Esophagus squamous epithelium (tissue), 5 donors: ENCODE measurements at regions not wholly inside any gene's neighbourhood (a gene's known extent, or its start where the extent isn't known, plus 50 kb on each side); places are given as distances from the start of the nearest gene placed in this dataset.
"Not testable (repeated sequence)": the region's sequence is repeated elsewhere in the genome, so short reads cannot be mapped to it uniquely, and the experiment has no call there.

ENCODE experiments used
- DNase-seq: peaks from one replicate; lab custom pipeline; 2025; lab: John Stamatoyannopoulos, UW
- H3K27ac ChIP-seq, 4 donors: fragments of 200-600 bp; sonication (generic); one replicate each; pipeline ENCODE4 v1.5.1; 2016 to 2019; ENCODE audit warnings: mild to moderate bottlenecking in 1 of 4
- H3K27me3 ChIP-seq, 4 donors: fragments of 200-600 bp; sonication (generic); 1 replicate in 3 of 4; 2 replicates in 1 of 4; pipeline versions ENCODE4 v1.5.1 to v1.6.0; 2017 to 2021; ENCODE audit warnings: antibody characterized with exemption in 1 of 4
- H3K36me3 ChIP-seq, 3 donors: fragments of 200-600 bp; sonication (generic); one replicate each; pipeline ENCODE4 v1.5.1; 2016 to 2019
- H3K4me1 ChIP-seq, 3 donors: fragments of 200-600 bp; sonication (generic); one replicate each; pipeline ENCODE4 v1.5.1; 2017 to 2019
- H3K4me3 ChIP-seq, 4 donors: fragments of 200-600 bp; sonication (generic); 1 replicate in 3 of 4; 2 replicates in 1 of 4; pipeline ENCODE4 v1.5.1; 2016 to 2019; ENCODE audit warnings: mild to moderate bottlenecking in 2 of 4, moderate library complexity in 1 of 4
- H3K9me3 ChIP-seq, 3 donors: fragments of 200-600 bp; sonication (generic); one replicate each; pipeline ENCODE4 v1.5.1; 2016 to 2019
- POLR2A ChIP-seq, 4 donors: fragments of 450-650 bp; IDR thresholded peaks; one replicate each; pipeline ENCODE4 v1.6.1; 2017; ENCODE audit warnings: antibody characterized with exemption in 4 of 4, mild to moderate bottlenecking in 4 of 4, moderate library complexity in 3 of 4
- WGBS, 2 donors: methylation state at CpG; one replicate each; pipeline ENCODE4 v1.1.5; 2018; 5-methylcytosine and 5-hydroxymethylcytosine counted together
- intact Hi-C: fragments of 100-400 bp; cut with DNase I; formaldehyde crosslinking; loops from one replicate; pipeline ENCODE4 v1.15.0; 2022
- TF ChIP-seq, protein P1 (sequence below), 6 experiments: fragments of 450-650 bp in 4 of 6; fragments of 200-600 bp in 2 of 6; sonication (generic) in 2 of 6; IDR thresholded peaks; one replicate each; pipeline ENCODE4 v1.5.1; 2016 to 2019; ENCODE audit warnings: antibody characterized with exemption in 6 of 6, mild to moderate bottlenecking in 4 of 6, moderate library complexity in 4 of 6
- donor health status: DM: yes; HTN: yes; CAD: no.

DNA sequence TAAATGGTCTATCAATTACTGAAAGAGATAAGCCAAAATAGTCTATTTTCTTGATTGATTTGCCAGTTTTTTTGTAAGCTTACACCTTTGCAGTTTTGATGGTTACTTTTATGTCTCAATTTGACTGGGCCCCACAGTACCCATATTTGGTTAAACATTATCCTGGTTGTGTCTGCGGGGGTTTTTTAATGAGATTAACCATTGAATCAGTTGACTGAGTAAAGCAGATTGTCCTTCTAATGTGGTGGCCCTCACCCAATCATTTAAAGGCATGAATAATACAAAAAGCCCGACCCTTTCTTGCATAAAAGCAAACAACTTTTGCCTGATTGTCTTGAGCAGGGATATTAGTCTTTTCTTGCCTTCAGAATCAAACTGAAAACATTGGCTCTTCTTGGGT lies 650.0 kb upstream of the RGS18 start:
- 48 to 54% methylated on average over 2 of the region's 2 CpGs for WGBS, 2 donors
- TF ChIP-seq POLR2A (IDR thresholded peaks at IDR 0.05), result no peak
- TF ChIP-seq, protein P1, sequence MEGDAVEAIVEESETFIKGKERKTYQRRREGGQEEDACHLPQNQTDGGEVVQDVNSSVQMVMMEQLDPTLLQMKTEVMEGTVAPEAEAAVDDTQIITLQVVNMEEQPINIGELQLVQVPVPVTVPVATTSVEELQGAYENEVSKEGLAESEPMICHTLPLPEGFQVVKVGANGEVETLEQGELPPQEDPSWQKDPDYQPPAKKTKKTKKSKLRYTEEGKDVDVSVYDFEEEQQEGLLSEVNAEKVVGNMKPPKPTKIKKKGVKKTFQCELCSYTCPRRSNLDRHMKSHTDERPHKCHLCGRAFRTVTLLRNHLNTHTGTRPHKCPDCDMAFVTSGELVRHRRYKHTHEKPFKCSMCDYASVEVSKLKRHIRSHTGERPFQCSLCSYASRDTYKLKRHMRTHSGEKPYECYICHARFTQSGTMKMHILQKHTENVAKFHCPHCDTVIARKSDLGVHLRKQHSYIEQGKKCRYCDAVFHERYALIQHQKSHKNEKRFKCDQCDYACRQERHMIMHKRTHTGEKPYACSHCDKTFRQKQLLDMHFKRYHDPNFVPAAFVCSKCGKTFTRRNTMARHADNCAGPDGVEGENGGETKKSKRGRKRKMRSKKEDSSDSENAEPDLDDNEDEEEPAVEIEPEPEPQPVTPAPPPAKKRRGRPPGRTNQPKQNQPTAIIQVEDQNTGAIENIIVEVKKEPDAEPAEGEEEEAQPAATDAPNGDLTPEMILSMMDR (IDR thresholded peaks at IDR 0.05), result no peak
- intact Hi-C loops, result no loop called here

DNA sequence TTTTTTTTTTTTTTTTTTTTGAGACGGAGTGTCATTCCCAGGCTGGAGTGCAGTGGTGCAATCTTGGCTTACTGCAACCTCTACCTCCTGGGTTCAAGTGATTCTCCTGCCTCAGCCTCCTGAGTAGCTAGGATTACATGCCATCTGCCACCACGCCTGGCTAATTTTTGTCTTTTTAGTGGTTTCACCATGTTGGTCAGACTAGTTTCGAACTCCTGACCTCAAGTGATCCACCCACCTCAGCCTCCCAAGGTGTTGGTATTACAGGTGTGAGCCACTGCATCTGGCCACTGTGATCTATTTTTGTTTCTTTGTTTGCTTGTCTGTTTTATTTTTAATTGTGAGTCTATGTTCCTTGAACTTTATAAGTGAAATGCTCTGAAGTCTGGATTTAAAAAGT lies 646.8 kb upstream of the RGS18 start:
- intact Hi-C loops, H3K27me3 ChIP-seq, H3K9me3 ChIP-seq, H3K4me1 ChIP-seq, H3K4me3 ChIP-seq, DNase-seq, H3K36me3 ChIP-seq, H3K27ac ChIP-seq: not testable (repeated sequence)
- 72 to 81% methylated on average over 3 of the region's 3 CpGs for WGBS, 2 donors

More for the DNA sequence above, 650.0 kb upstream of the RGS18 start:
- no peaks in the 10 kb centered on the region for H3K27me3 ChIP-seq
- no peak overlapping the region for H3K27ac ChIP-seq
- DNase-seq, result no peak
- no peaks in the 10 kb centered on the region for H3K9me3 ChIP-seq
- no peaks in the 10 kb centered on the region for H3K36me3 ChIP-seq
- no peaks in the 10 kb centered on the region for H3K4me1 ChIP-seq
- no peak overlapping the region for H3K4me3 ChIP-seq

GRCh38 chr1:191517826-191518225 lies 640.4 kb upstream of the RGS18 start:
- H3K9me3 ChIP-seq, result peaks cover 0 to 3% (median 0%) of the 10 kb centered on the region in 3 donors
- no peaks in the 10 kb centered on the region for H3K4me1 ChIP-seq
- H3K27me3 ChIP-seq, result no peaks in the 10 kb centered on the region
- H3K36me3 ChIP-seq, result no peaks in the 10 kb centered on the region
- TF ChIP-seq, protein P1 (IDR thresholded peaks at IDR 0.05), result no peak
- no peak for TF ChIP-seq POLR2A (IDR thresholded peaks at IDR 0.05)
- H3K27ac ChIP-seq, result no peak overlapping the region
- intact Hi-C loops, result no loop called here
- H3K4me3 ChIP-seq, result no peak overlapping the region
- DNase-seq, result no peak

DNA sequence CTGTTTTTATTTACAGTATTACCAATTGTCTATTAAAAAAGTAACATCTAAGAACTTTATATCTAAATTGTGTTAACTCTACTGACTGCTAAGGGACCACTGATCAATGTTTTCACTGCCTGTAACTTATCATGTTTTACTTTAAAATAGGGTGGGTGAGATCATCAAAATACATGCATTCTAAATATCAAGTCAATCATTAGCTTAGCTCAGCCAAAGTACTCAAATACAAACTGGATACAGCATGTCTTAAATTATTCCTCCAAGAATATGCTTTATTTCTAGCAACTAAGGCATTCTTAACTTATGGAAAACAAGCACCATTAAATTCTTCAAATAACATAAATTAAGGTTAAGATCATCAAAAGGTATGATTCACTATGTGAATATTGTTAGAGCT lies 638.7 kb upstream of the RGS18 start:
- H3K9me3 ChIP-seq, result no peaks in the 10 kb centered on the region
- no peak overlapping the region for H3K27ac ChIP-seq
- no peaks in the 10 kb centered on the region for H3K36me3 ChIP-seq
- H3K4me1 ChIP-seq, result no peaks in the 10 kb centered on the region
- no peak for DNase-seq
- H3K4me3 ChIP-seq, result no peak overlapping the region
- H3K27me3 ChIP-seq, result no peaks in the 10 kb centered on the region
- intact Hi-C loops, result no loop called here
- TF ChIP-seq POLR2A (IDR thresholded peaks at IDR 0.05), result no peak
- TF ChIP-seq, protein P1 (IDR thresholded peaks at IDR 0.05), result no peak

- 77 to 78% methylated on average over 3 of the region's 3 CpGs for WGBS, 2 donors
- H3K4me3 ChIP-seq, result no peak overlapping the region
- no peaks in the 10 kb centered on the region for H3K9me3 ChIP-seq
- no peak overlapping the region for H3K27ac ChIP-seq
- intact Hi-C loops, result no loop called here
- no peaks in the 10 kb centered on the region for H3K4me1 ChIP-seq
- no peaks in the 10 kb centered on the region for H3K36me3 ChIP-seq
- DNase-seq, result no peak
- no peaks in the 10 kb centered on the region for H3K27me3 ChIP-seq
- TF ChIP-seq, protein P1 (IDR thresholded peaks at IDR 0.05), result no peak
- no peak for TF ChIP-seq POLR2A (IDR thresholded peaks at IDR 0.05)
Observed at GRCh38 chr1:191520345-191520744, 637.9 kb upstream of the RGS18 start.

DNA sequence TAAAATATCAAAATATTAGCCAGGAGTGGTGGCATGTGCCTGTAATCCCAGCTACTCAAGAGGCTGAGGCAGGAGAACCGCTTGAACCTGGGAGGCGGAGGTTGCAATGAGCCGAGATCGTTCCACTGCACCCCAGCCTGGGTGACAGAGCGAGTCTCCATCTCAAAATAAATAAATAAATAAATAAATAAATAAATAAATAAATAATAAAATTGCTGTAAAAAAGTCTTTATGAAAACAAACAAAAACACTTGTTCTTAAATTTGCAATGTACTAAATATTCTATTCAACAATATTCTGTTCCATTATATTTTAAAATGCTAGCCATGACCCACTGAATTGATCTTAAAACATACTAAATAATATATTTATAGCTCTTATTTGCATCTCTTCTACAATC lies 632.3 kb upstream of the RGS18 start:
- DNase-seq, intact Hi-C loops, H3K9me3 ChIP-seq, H3K4me3 ChIP-seq, H3K27ac ChIP-seq, H3K4me1 ChIP-seq, H3K27me3 ChIP-seq, H3K36me3 ChIP-seq: not testable (repeated sequence)
- WGBS, 2 donors, result 88 to 89% methylated on average over 5 of the region's 5 CpGs
